GM10266 (cell line): ENCODE measurements at regions not wholly inside any gene's neighbourhood (a gene's known extent, or its start where the extent isn't known, plus 50 kb on each side); places are given as distances from the start of the nearest gene placed in this dataset.

Experiments
- DNase-seq: peaks from one replicate; pipeline ENCODE4 v3.0.0; 2012; ENCODE audit errors: extremely low spot score
- CTCF ChIP-seq: IDR thresholded peaks from 2 replicates; pipeline ENCODE4 v1.5.1; 2012; ENCODE audit warnings: mild to moderate bottlenecking, low read depth; ENCODE audit not compliant: control insufficient read depth, insufficient read depth; ENCODE audit errors: missing control alignments

GRCh38 chr14:106215229-106215628 lies 688.8 kb downstream of the TMEM121 start:
- no peak for DNase-seq
- no peak for TF ChIP-seq CTCF

- TF ChIP-seq CTCF: no peak
- no peak for DNase-seq
Measured at GRCh38 chr14:106216679-106217078, 690.3 kb downstream of the TMEM121 start.

- no peak for DNase-seq
- no peak for TF ChIP-seq CTCF
Measured at GRCh38 chr14:106218174-106218573, 691.8 kb downstream of the TMEM121 start.

GRCh38 chr14:106222311-106222710 lies 695.9 kb downstream of the TMEM121 start:
- DNase-seq: no peak
- TF ChIP-seq CTCF: no peak

GRCh38 chr14:106222731-106223130 lies 696.3 kb downstream of the TMEM121 start:
- no peak for TF ChIP-seq CTCF
- DNase-seq: no peak

GRCh38 chr14:106227793-106228192 lies 701.4 kb downstream of the TMEM121 start:
- DNase-seq: no peak
- no peak for TF ChIP-seq CTCF

GRCh38 chr14:106228541-106229158 lies 702.3 kb downstream of the TMEM121 start:
- no peak for TF ChIP-seq CTCF
- no peak for DNase-seq
